ENCODE measurements at regions not wholly inside any gene's neighbourhood (a gene's known extent, or its start where the extent isn't known, plus 50 kb on each side); places are given as distances from the start of the nearest gene placed in this dataset.

GRCh38 chrX:11053351-11053750, 57.8 kb upstream of the HCCS start (continued):
- TF ChIP-seq BACH1 (IDR thresholded peaks at IDR 0.05; ENCODE audit: low read length) = no peak
- TF ChIP-seq SP4 (IDR thresholded peaks at IDR 0.05; ENCODE audit: low read length) = no peak
- no peak for TF ChIP-seq RFX5 (IDR thresholded peaks at IDR 0.05; ENCODE audit: borderline replicate concordance, low read depth, low read length)
- no peak for TF ChIP-seq EP300 (IDR thresholded peaks at IDR 0.05; ENCODE audit: borderline replicate concordance in 1 of 2, low read depth in 2 of 2, low read length in 2 of 2)
- no peak for TF ChIP-seq EGR1 (IDR thresholded peaks at IDR 0.05; ENCODE audit: borderline replicate concordance, low read depth, low read length)
- no peak for TF ChIP-seq KDM1A (IDR thresholded peaks at IDR 0.05; ENCODE audit: borderline replicate concordance, low read length)
- TF ChIP-seq, protein P1, sequence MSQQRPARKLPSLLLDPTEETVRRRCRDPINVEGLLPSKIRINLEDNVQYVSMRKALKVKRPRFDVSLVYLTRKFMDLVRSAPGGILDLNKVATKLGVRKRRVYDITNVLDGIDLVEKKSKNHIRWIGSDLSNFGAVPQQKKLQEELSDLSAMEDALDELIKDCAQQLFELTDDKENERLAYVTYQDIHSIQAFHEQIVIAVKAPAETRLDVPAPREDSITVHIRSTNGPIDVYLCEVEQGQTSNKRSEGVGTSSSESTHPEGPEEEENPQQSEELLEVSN (IDR thresholded peaks at IDR 0.05) = no peak
- no peak for TF ChIP-seq JUND (IDR thresholded peaks at IDR 0.05; ENCODE audit: low read length)
